Esophagus squamous epithelium (tissue), 4 donors: ENCODE measurements at regions not wholly inside any gene's neighbourhood (a gene's known extent, or its start where the extent isn't known, plus 50 kb on each side); places are given as distances from the start of the nearest gene placed in this dataset.

ENCODE experiments used
- CTCF ChIP-seq, 6 experiments: fragments of 450-650 bp in 4 of 6; fragments of 200-600 bp in 2 of 6; sonication (generic) in 2 of 6; IDR thresholded peaks; one replicate each; pipeline ENCODE4 v1.5.1; 2016 to 2019; ENCODE audit warnings: antibody characterized with exemption in 6 of 6, mild to moderate bottlenecking in 4 of 6, moderate library complexity in 4 of 6
- POLR2A ChIP-seq, 4 donors: fragments of 450-650 bp; IDR thresholded peaks; one replicate each; pipeline ENCODE4 v1.6.1; 2017; ENCODE audit warnings: antibody characterized with exemption in 4 of 4, mild to moderate bottlenecking in 4 of 4, moderate library complexity in 3 of 4

GRCh38 chr7:96532428-96532935 lies 177.2 kb downstream of the SEM1 start:
- no peak for TF ChIP-seq POLR2A (IDR thresholded peaks at IDR 0.05)
- no peak for TF ChIP-seq CTCF (IDR thresholded peaks at IDR 0.05)
